GM18505 (cell line): ENCODE measurements at regions not wholly inside any gene's neighbourhood (a gene's known extent, or its start where the extent isn't known, plus 50 kb on each side); places are given as distances from the start of the nearest gene placed in this dataset.
"Not testable (repeated sequence)": the region's sequence is repeated elsewhere in the genome, so short reads cannot be mapped to it uniquely, and the experiment has no call there.

Source experiments
- ATAC-seq: cut with Tn5 transposase; IDR thresholded peaks from one replicate; pipeline ENCODE4 v1.9.1; 2021; ENCODE audit not compliant: unreplicated experiment
- POLR2A ChIP-seq: IDR thresholded peaks from 4 replicates; pipeline ENCODE4 v1.6.1; 2011; ENCODE audit warnings: borderline replicate concordance; ENCODE audit not compliant: insufficient read depth, insufficient read length; ENCODE audit errors: extremely low read depth

- no peak for ATAC-seq
- no peak for TF ChIP-seq POLR2A
These were observed 1244.3 kb downstream of the RAPGEF2 start for GRCh38 chr4:160347197-160347596.

DNA sequence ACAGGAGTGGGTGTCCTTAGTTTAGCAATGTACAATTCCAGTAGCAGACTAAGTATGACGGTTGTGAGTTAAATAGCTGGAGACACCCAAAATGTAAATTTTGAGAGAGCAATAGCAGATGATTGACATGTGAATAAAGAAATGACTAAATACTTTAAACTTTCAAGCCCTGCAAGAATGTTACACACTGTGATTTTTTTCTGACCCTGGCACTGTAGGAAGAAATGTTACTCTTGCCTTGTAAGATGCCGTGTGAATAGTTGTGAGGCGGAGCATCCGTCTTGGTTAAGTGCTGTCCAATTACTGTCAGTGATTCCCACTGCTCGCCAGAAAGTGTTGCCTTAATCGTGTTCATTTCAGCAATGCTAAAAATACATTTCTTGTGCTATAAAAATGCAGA lies 1248.1 kb downstream of the RAPGEF2 start:
- ATAC-seq = no peak
- no peak for TF ChIP-seq POLR2A

DNA sequence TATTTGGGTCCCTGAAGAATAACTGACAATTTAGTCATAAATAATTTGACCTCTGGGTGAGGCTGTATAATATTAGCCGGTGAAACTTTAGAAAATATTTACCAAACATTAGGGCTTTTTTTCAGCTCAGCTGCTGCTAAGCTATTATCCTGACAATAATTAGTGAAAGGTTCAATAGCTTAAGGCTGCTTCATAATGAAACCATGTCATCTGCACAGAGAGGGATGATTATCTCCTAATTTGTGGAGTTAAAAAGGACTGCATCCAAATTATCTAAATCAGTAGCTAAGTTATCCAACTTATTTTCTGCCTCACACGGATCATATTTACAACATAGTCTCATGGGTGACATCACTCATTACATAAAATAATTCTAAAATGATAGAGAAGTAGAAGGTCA lies 1249.8 kb downstream of the RAPGEF2 start:
- no peak for ATAC-seq
- no peak for TF ChIP-seq POLR2A

- no peak for ATAC-seq
- no peak for TF ChIP-seq POLR2A
These were observed 1250.7 kb downstream of the RAPGEF2 start for GRCh38 chr4:160353548-160353947.

- ATAC-seq = no peak
- no peak for TF ChIP-seq POLR2A
These were observed 1259.6 kb downstream of the RAPGEF2 start for GRCh38 chr4:160362478-160362877.

GRCh38 chr4:160364217-160364616 lies 1261.3 kb downstream of the RAPGEF2 start:
- ATAC-seq = no peak
- no peak for TF ChIP-seq POLR2A

- not testable (repeated sequence) for ATAC-seq
These were observed 1261.8 kb downstream of the RAPGEF2 start for GRCh38 chr4:160364665-160365064.

DNA sequence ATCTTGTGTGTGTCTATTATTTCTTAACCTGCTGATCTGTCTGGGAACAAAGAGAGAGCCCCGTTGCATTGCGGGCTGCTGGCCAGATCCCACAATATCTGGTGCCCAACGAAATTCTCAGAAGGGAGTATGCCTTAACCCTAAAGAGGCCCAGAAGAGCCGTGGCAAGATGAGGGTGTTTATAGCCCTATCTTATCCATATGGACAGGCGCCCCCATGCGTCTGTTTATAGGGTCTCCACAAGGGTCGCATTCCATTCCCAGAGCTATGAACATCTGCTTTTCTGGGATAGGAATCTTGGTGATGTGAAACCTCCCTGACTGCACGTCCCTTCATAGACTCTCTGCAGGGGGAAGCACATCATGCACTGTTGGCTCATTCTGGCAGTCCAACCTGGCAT lies 1262.5 kb downstream of the RAPGEF2 start:
- not testable (repeated sequence) for ATAC-seq

DNA sequence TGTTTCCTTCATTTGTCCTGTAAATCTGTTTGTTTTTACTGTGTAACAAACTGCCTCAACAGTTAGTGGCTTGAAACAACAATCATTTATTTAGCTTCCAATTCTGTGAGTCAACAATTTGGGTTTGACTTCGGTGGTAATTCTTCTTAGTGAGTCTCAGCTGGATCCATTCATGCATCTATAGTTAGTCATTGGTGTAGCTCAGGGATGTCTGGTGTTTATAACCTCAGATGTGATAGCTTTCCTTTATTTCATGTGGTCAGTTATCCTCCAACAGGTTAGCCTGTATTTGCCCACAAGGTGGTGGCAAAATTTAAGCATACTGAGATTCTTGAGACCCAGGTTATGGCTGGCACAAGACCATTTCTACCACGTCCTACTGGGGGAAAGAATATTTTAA lies 1267.2 kb downstream of the RAPGEF2 start:
- TF ChIP-seq POLR2A = no peak
- no peak for ATAC-seq

DNA sequence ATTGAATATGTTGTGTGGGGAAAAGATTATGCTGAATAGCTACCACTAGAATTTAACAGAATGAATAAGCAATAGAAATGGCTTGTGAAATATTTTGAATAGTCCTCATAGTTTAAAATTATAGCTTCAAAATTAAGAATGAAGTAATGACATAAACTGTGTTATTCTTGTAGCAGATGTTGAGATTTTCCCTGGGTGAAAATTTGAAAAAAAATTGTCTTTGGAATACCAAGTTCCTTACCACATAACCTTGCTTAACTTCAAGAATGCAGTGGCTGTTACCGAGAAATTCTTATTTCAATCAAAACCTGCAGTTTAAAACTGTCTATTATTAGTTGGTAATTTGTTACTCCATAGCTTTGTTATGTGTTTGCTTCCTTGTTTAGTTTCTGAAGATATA lies 1268.6 kb downstream of the RAPGEF2 start:
- no peak for TF ChIP-seq POLR2A
- ATAC-seq = no peak

DNA sequence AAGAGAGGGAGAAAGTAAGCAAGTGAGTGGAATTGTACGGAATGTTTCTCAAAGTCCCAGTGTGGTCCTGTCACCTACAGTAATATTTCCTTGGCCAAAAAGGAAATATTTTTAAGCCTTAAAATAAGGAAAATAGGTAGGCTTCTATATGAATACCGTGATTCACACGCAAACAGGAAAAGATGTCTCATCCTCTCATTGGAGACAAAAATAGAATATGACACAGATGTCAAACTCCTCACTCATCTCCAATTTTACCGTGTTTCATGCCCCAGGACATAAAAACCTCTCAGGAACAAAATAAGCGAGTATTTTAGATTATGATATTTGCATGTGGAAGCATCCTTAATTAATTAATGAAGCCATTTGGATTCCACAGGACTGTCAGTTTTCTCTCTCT lies 1269.5 kb downstream of the RAPGEF2 start:
- ATAC-seq = no peak
- no peak for TF ChIP-seq POLR2A

GRCh38 chr4:160373911-160374310 lies 1271.0 kb downstream of the RAPGEF2 start:
- no peak for TF ChIP-seq POLR2A
- ATAC-seq = no peak

GRCh38 chr4:160375772-160376452 lies 1273.0 kb downstream of the RAPGEF2 start:
- no peak for TF ChIP-seq POLR2A
- ATAC-seq = no peak

GRCh38 chr4:160386846-160387245 lies 1284.0 kb downstream of the RAPGEF2 start:
- no peak for TF ChIP-seq POLR2A
- ATAC-seq = no peak

DNA sequence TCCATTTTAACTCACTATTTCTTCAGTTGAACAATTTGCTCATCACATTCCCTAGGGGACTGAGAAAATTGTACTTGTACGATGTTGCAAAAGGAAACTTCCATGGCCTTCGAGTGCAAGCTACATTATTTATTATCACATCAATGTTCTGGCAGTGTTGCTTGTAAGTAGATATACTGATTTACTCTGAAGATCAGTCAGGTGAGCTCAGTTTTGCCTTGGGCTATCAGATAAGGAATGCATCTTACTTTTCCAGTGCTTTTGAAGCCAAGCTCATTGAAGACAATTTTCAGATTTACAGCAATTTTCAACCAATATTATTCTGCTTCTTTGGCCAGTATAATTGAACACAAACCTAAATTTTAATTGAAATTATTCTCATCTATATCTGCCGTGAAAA lies 1296.9 kb downstream of the RAPGEF2 start:
- no peak for TF ChIP-seq POLR2A
- ATAC-seq = no peak

GRCh38 chr4:160403081-160403480 lies 1300.2 kb downstream of the RAPGEF2 start:
- no peak for ATAC-seq
- no peak for TF ChIP-seq POLR2A

- ATAC-seq = no peak
- no peak for TF ChIP-seq POLR2A
These were observed 1303.5 kb downstream of the RAPGEF2 start for GRCh38 chr4:160406263-160406825.
